HL-60 (cell line): ENCODE measurements at regions not wholly inside any gene's neighbourhood (a gene's known extent, or its start where the extent isn't known, plus 50 kb on each side); places are given as distances from the start of the nearest gene placed in this dataset.

Experiments
- GABPA ChIP-seq: IDR thresholded peaks from 2 replicates; pipeline ENCODE4 v1.6.1; 2012; ENCODE audit warnings: low read depth
- POLR2AphosphoS5 ChIP-seq: IDR thresholded peaks from 2 replicates; pipeline ENCODE4 v1.6.1; 2012; ENCODE audit warnings: low read depth
- SPI1 ChIP-seq: IDR thresholded peaks from 2 replicates; pipeline ENCODE4 v1.6.1; 2012; ENCODE audit warnings: low read depth, mild to moderate bottlenecking, borderline replicate concordance
- TF ChIP-seq, protein P1 (sequence below): IDR thresholded peaks from one replicate; pipeline ENCODE4 v1.5.1; 2011; ENCODE audit warnings: low read length, control low read depth, inconsistent platforms; ENCODE audit not compliant: insufficient read depth
- TF ChIP-seq, protein P2 (sequence below): IDR thresholded peaks from 2 replicates; pipeline ENCODE4 v1.6.1; 2012; ENCODE audit warnings: low read depth; ENCODE audit not compliant: insufficient replicate concordance

DNA sequence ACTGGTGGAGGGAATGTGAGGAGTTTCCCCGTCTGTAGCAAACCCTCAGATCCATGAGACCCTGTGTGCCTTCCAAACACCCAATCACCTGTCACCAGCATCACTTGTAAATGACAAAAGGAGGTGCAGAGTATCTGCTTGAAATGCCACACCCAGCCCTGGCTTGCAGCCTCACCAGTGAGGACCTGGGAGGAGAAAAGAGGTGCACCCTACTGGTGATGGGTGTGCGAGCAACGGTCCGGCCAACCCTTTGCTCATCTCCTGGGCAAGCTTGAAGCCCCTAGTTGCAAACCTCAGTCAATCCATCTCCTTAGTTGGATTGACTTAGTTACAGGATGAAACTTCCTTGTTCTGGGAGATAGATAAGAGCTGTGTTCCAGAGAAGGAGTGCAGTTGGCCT lies 62.4 kb upstream of the WAPL start:
- TF ChIP-seq, protein P1, sequence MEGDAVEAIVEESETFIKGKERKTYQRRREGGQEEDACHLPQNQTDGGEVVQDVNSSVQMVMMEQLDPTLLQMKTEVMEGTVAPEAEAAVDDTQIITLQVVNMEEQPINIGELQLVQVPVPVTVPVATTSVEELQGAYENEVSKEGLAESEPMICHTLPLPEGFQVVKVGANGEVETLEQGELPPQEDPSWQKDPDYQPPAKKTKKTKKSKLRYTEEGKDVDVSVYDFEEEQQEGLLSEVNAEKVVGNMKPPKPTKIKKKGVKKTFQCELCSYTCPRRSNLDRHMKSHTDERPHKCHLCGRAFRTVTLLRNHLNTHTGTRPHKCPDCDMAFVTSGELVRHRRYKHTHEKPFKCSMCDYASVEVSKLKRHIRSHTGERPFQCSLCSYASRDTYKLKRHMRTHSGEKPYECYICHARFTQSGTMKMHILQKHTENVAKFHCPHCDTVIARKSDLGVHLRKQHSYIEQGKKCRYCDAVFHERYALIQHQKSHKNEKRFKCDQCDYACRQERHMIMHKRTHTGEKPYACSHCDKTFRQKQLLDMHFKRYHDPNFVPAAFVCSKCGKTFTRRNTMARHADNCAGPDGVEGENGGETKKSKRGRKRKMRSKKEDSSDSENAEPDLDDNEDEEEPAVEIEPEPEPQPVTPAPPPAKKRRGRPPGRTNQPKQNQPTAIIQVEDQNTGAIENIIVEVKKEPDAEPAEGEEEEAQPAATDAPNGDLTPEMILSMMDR, result no peak
- no peak for TF ChIP-seq GABPA
- TF ChIP-seq POLR2AphosphoS5, result no peak
- TF ChIP-seq, protein P2, sequence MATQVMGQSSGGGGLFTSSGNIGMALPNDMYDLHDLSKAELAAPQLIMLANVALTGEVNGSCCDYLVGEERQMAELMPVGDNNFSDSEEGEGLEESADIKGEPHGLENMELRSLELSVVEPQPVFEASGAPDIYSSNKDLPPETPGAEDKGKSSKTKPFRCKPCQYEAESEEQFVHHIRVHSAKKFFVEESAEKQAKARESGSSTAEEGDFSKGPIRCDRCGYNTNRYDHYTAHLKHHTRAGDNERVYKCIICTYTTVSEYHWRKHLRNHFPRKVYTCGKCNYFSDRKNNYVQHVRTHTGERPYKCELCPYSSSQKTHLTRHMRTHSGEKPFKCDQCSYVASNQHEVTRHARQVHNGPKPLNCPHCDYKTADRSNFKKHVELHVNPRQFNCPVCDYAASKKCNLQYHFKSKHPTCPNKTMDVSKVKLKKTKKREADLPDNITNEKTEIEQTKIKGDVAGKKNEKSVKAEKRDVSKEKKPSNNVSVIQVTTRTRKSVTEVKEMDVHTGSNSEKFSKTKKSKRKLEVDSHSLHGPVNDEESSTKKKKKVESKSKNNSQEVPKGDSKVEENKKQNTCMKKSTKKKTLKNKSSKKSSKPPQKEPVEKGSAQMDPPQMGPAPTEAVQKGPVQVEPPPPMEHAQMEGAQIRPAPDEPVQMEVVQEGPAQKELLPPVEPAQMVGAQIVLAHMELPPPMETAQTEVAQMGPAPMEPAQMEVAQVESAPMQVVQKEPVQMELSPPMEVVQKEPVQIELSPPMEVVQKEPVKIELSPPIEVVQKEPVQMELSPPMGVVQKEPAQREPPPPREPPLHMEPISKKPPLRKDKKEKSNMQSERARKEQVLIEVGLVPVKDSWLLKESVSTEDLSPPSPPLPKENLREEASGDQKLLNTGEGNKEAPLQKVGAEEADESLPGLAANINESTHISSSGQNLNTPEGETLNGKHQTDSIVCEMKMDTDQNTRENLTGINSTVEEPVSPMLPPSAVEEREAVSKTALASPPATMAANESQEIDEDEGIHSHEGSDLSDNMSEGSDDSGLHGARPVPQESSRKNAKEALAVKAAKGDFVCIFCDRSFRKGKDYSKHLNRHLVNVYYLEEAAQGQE, result no peak
- no peak for TF ChIP-seq SPI1
